ENCODE measurements at regions not wholly inside any gene's neighbourhood (a gene's known extent, or its start where the extent isn't known, plus 50 kb on each side); places are given as distances from the start of the nearest gene placed in this dataset.

DNA sequence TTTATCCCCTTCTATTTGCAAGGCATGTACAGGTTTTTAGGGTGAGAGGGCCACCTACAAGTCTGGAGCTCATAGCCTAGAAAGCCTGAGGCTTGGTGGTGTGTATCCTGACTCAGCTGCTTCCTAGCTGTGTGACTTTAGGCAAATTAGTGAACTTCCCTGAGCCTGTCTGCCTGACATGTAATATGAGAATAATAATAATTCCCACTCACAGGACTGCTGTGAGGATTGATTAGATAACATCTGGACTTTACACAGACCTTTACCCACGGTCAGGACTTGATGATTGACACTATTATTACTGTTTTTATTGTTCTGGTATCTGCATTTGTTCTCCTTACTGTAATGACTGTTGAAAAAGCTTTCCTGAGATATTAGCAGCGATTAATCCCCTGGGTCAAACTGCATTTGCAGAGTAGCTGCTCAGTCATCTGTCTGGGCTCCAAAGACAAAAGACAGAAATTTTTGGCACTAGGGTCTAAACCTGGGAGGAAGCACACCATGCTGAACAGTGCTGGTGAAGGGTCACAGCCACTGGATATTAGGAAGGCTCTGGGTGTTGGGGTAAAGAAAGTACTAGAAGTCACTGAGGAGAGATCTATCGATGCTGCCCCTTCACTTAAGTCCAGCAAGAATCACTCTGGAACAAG lies 276.5 kb upstream of the FN1 start:
- Histone ChIP-seq H3K4me3 (no peak overlapping the region), H3K4me1 (ENCODE audit: insufficient read depth) (peaks cover 50% of the 10 kb centered on the region), H3K27ac (peak overlapping the region; percentile 76), H3K9me2 (ENCODE audit: insufficient read depth) (no peaks in the 10 kb centered on the region), H3K36me3 (ENCODE audit: low read depth) (no peaks in the 10 kb centered on the region), H2AFZ (no peak overlapping the region), H4K20me1 (ENCODE audit: insufficient read depth) (no peaks in the 10 kb centered on the region), H3K27me3 (replicated peaks; ENCODE audit: insufficient read depth) (no peaks in the 10 kb centered on the region), H3K4me2 (ENCODE audit: unreplicated experiment) (peak overlapping the region; percentile 59), H3K9me3 (ENCODE audit: low read depth) (no peaks in the 10 kb centered on the region), H3F3A (ENCODE audit: insufficient read depth) (peaks cover 68% of the 10 kb centered on the region), H3K79me2 (ENCODE audit: insufficient read depth) (no peaks in the 10 kb centered on the region), H3K9ac (peak overlapping the region; percentile 48; the same call in 1 of the 2 replicates)
- DNase-seq: peak; percentile 38
- 41 to 50% methylated on average over 3 of the region's 3 CpGs for WGBS, 2 experiments (ENCODE audit: low coverage in 1 of 2, low lambda C conversion rate in 2 of 2, missing lambda C conversion rate in 2 of 2)
- no peak for TF ChIP-seq EZH2 (IDR thresholded peaks at IDR 0.05; ENCODE audit: insufficient read depth, poor library complexity, severe bottlenecking)
- no peak for TF ChIP-seq EZH2phosphoT487 (IDR thresholded peaks at IDR 0.05; ENCODE audit: insufficient read depth, low read depth)
- in situ Hi-C loops (cut with MboI): no loop called here

DNA sequence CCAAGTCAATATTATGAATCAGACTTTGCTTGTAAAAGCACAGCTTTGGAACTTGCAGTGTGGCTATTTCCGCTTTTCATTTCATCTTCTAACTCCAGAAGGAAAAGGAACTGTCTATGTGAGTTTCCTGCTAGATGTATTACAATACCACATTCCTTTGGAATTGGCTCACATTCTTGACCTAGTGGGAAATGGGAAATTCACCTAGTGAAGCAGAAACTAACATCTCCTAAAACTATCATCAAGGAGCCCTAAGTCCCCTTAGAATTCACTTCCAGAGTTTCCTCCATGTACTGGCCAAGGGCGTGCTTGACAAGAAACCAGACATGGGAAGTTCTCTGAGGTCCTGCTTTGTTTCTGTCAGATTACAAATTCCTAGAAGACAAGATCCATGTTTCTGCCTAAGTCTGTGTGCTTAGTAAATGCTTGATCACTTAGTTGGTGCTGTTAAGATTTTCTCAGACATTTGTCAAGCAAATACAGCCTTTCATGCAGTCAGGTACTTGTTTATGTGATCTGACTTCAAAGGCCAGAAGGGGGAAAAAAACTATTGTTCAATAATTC lies 275.7 kb upstream of the FN1 start:
- H3K27me3 ChIP-seq (replicated peaks; ENCODE audit: insufficient read depth): no peaks in the 10 kb centered on the region
- H3K36me3 ChIP-seq (ENCODE audit: low read depth): no peaks in the 10 kb centered on the region
- DNase-seq: peak; percentile 82
- no peaks in the 10 kb centered on the region for H3K9me2 ChIP-seq (ENCODE audit: insufficient read depth)
- H3K4me2 ChIP-seq (ENCODE audit: unreplicated experiment): peak overlapping the region; percentile 59
- 19 to 52% methylated on average over 2 of the region's 2 CpGs for WGBS, 2 experiments (ENCODE audit: low coverage in 1 of 2, low lambda C conversion rate in 2 of 2, missing lambda C conversion rate in 2 of 2)
- no peak overlapping the region for H3K4me3 ChIP-seq
- peak overlapping the region; percentile 48 for H3K9ac ChIP-seq
- no peaks in the 10 kb centered on the region for H3K9me3 ChIP-seq (ENCODE audit: low read depth)
- H3K79me2 ChIP-seq (ENCODE audit: insufficient read depth): no peaks in the 10 kb centered on the region
- no peaks in the 10 kb centered on the region for H4K20me1 ChIP-seq (ENCODE audit: insufficient read depth)
- H3K4me1 ChIP-seq (ENCODE audit: insufficient read depth): peaks cover 43% of the 10 kb centered on the region
- peak overlapping the region; percentile 76 for H3K27ac ChIP-seq
- peaks cover 61% of the 10 kb centered on the region for H3F3A ChIP-seq (ENCODE audit: insufficient read depth)
- in situ Hi-C loops (cut with MboI): no loop called here
- H2AFZ ChIP-seq: no peak overlapping the region
- no peak for TF ChIP-seq EZH2phosphoT487 (IDR thresholded peaks at IDR 0.05; ENCODE audit: insufficient read depth, low read depth)
- no peak for TF ChIP-seq EZH2 (IDR thresholded peaks at IDR 0.05; ENCODE audit: insufficient read depth, poor library complexity, severe bottlenecking)

DNA sequence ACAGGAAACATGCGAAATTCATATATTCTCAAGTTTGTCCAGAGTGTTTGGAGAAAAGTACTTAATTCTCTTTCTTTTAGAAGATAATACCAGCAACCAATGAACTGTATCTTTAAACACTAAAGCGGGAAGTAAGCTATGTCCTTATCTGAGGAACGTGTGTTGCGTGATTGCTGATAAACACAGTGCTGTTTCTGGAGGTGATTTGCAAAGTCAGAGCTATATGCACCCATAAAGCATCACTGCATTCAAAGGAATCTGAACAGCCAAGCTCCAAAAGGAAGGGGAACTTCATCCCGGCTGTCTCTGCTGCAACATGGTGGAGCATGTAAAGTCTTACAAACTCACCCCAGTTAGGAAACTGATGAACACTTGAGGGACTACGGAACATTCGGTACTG lies 271.7 kb upstream of the FN1 start:
- WGBS, 2 experiments (ENCODE audit: low coverage in 1 of 2, low lambda C conversion rate in 2 of 2, missing lambda C conversion rate in 2 of 2): 96% methylated on average over 7 of the region's 7 CpGs
- Histone ChIP-seq H3K4me1 (ENCODE audit: insufficient read depth) (peaks cover 37% of the 10 kb centered on the region), H2AFZ (no peak overlapping the region), H3K36me3 (ENCODE audit: low read depth) (no peaks in the 10 kb centered on the region), H3K9ac (no peak overlapping the region), H3K9me2 (ENCODE audit: insufficient read depth) (no peaks in the 10 kb centered on the region), H3K9me3 (ENCODE audit: low read depth) (no peaks in the 10 kb centered on the region), H3K79me2 (ENCODE audit: insufficient read depth) (no peaks in the 10 kb centered on the region), H3K27me3 (replicated peaks; ENCODE audit: insufficient read depth) (no peaks in the 10 kb centered on the region), H3K4me3 (no peak overlapping the region), H3K4me2 (ENCODE audit: unreplicated experiment) (no peak overlapping the region), H4K20me1 (ENCODE audit: insufficient read depth) (no peaks in the 10 kb centered on the region), H3F3A (ENCODE audit: insufficient read depth) (peaks cover 34% of the 10 kb centered on the region), H3K27ac (no peak overlapping the region)
- in situ Hi-C loops (cut with MboI): no loop called here
- no peak for DNase-seq
- TF ChIP-seq EZH2 (IDR thresholded peaks at IDR 0.05; ENCODE audit: insufficient read depth, poor library complexity, severe bottlenecking) (no peak), EZH2phosphoT487 (IDR thresholded peaks at IDR 0.05; ENCODE audit: insufficient read depth, low read depth) (no peak)

DNA sequence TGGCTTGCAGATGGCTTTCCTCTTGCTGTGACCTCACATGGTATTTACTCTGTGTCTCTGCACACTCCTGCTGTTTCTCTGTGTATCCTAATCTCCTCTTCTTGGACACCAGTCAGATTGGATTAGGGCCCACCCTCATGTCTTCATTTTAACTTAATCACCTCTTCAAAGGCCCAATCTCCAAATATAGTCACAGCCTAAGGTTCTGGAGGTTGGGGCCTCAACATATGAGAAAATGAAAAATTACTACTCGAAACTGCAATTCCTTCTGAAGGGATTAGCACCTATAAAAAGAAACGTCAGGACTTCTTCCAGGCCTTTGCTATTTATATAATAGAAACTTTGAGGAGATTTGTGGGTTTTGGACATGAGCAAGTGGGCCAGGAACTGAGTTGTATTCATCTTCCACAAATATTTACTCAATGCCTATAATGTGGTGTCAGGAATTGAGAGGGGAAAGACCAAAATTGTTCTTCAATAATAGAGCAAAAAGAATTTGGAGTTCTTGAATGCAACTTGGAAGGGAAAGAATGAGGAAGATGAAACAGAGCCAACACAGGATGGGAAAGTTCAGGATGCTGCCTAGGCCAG lies 270.0 kb upstream of the FN1 start:
- Histone ChIP-seq H3K79me2 (ENCODE audit: insufficient read depth) (no peaks in the 10 kb centered on the region), H3K4me2 (ENCODE audit: unreplicated experiment) (no peak overlapping the region), H3K9ac (no peak overlapping the region), H3K27ac (no peak overlapping the region), H3K4me1 (ENCODE audit: insufficient read depth) (peaks cover 27% of the 10 kb centered on the region), H3F3A (ENCODE audit: insufficient read depth) (peaks cover 24% of the 10 kb centered on the region), H4K20me1 (ENCODE audit: insufficient read depth) (no peaks in the 10 kb centered on the region), H3K36me3 (ENCODE audit: low read depth) (no peaks in the 10 kb centered on the region), H3K27me3 (replicated peaks; ENCODE audit: insufficient read depth) (no peaks in the 10 kb centered on the region), H3K9me2 (ENCODE audit: insufficient read depth) (no peaks in the 10 kb centered on the region), H3K9me3 (ENCODE audit: low read depth) (no peaks in the 10 kb centered on the region), H3K4me3 (no peak overlapping the region), H2AFZ (0 out of 2 replicates have a peak overlapping the region, but pooled peaks have one; percentile 3)
- 75 to 84% methylated on average over 2 of the region's 2 CpGs for WGBS, 2 experiments (ENCODE audit: low coverage in 1 of 2, low lambda C conversion rate in 2 of 2, missing lambda C conversion rate in 2 of 2)
- DNase-seq: no peak
- TF ChIP-seq EZH2phosphoT487 (IDR thresholded peaks at IDR 0.05; ENCODE audit: insufficient read depth, low read depth): no peak
- no peak for TF ChIP-seq EZH2 (IDR thresholded peaks at IDR 0.05; ENCODE audit: insufficient read depth, poor library complexity, severe bottlenecking)
- in situ Hi-C loops (cut with MboI): no loop called here
